Osteoblast (primary cell): ENCODE measurements at regions not wholly inside any gene's neighbourhood (a gene's known extent, or its start where the extent isn't known, plus 50 kb on each side); places are given as distances from the start of the nearest gene placed in this dataset.

ENCODE experiments used
- DNase-seq: peaks from one replicate; pipeline ENCODE4 v3.0.0; 2011; ENCODE audit warnings: low spot score, mixed read lengths; ENCODE audit not compliant: insufficient read length; ENCODE audit errors: missing footprints
- H2AFZ ChIP-seq: 2 replicates; pipeline ENCODE4 v1.6.0; 2011; ENCODE audit warnings: mild to moderate bottlenecking, low read length
- H3K27ac ChIP-seq: 2 replicates; pipeline ENCODE4 v1.5.1; 2011; ENCODE audit warnings: mild to moderate bottlenecking, low read depth, low read length, moderate library complexity
- H3K27me3 ChIP-seq: 2 replicates; pipeline ENCODE4 v1.6.0; 2012; ENCODE audit warnings: mild to moderate bottlenecking, control low read depth, inconsistent platforms, low read length, moderate library complexity; ENCODE audit not compliant: insufficient read depth
- H3K36me3 ChIP-seq: 2 replicates; pipeline ENCODE4 v1.5.1; 2011; ENCODE audit warnings: mild to moderate bottlenecking, low read length, control low read depth, moderate library complexity; ENCODE audit not compliant: insufficient read depth
- H3K4me1 ChIP-seq: 2 replicates; pipeline ENCODE4 v1.5.1; 2011; ENCODE audit warnings: mild to moderate bottlenecking, low read length, control low read depth, moderate library complexity; ENCODE audit not compliant: insufficient read depth
- H3K4me2 ChIP-seq: 2 replicates; pipeline ENCODE4 v1.6.0; 2011; ENCODE audit warnings: mild to moderate bottlenecking, low read length; ENCODE audit not compliant: insufficient read depth
- H3K4me3 ChIP-seq: fragments of 200-600 bp; sonication (generic); 3 replicates; pipeline ENCODE4 v1.5.1; 2012; ENCODE audit warnings: mild to moderate bottlenecking, low read length, inconsistent platforms; ENCODE audit not compliant: insufficient read depth
- H3K79me2 ChIP-seq: 2 replicates; pipeline ENCODE4 v1.6.0; 2012; ENCODE audit warnings: mild to moderate bottlenecking, low read length, control low read depth, inconsistent platforms; ENCODE audit not compliant: insufficient read depth
- H3K9me3 ChIP-seq: 2 replicates; pipeline ENCODE4 v1.5.1; 2011; ENCODE audit warnings: low read depth, low read length, control low read depth
- H4K20me1 ChIP-seq: 2 replicates; pipeline ENCODE4 v1.6.0; 2012; ENCODE audit warnings: mild to moderate bottlenecking, low read length, control low read depth; ENCODE audit not compliant: insufficient read depth
- TF ChIP-seq, protein P1 (sequence below): IDR thresholded peaks from 2 replicates; pipeline ENCODE4 v1.5.1; 2011; ENCODE audit warnings: mild to moderate bottlenecking, low read depth, low read length, moderate library complexity; ENCODE audit errors: extremely low read depth

DNA sequence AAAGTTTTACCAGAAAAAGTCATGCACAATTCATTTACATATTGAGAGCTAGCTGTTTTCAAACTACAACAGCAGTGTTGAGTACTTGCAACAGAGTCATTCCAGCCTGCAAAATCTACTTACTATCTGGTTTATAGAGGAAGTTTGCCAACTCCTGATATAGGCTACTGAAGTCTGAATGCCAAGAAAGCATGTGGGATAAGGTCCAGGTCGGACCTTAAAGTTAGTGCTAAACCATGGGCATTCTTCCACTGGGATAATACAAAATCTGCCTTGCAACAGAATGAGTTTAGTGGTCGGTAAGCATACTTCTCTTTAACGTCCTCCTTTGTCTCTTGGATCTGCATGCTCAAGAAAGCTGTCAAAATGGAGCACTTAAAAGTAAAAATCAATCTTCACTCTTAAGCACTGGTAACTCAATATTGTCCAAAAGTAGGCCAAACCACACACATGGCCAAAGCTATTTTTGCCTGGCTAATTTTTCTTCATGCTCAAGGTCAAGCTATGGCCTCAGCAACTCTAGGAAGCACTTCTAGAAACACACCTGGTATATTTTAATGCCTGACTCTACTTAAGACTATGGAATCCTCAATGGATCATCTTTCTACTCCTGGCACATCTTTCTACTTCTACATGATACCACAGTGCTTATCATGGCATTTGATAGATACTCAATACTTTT, 364.9 kb upstream of the KITLG start:
- H3K27me3 ChIP-seq: no peaks in the 10 kb centered on the region
- H3K79me2 ChIP-seq: no peaks in the 10 kb centered on the region
- DNase-seq: no peak
- H3K4me1 ChIP-seq: peaks cover 21% of the 10 kb centered on the region
- no peak overlapping the region for H2AFZ ChIP-seq
- no peaks in the 10 kb centered on the region for H4K20me1 ChIP-seq
- H3K9me3 ChIP-seq: no peaks in the 10 kb centered on the region
- no peaks in the 10 kb centered on the region for H3K36me3 ChIP-seq
- no peak overlapping the region for H3K4me2 ChIP-seq
- H3K4me3 ChIP-seq: no peak overlapping the region
- no peak overlapping the region for H3K27ac ChIP-seq
- TF ChIP-seq, protein P1, sequence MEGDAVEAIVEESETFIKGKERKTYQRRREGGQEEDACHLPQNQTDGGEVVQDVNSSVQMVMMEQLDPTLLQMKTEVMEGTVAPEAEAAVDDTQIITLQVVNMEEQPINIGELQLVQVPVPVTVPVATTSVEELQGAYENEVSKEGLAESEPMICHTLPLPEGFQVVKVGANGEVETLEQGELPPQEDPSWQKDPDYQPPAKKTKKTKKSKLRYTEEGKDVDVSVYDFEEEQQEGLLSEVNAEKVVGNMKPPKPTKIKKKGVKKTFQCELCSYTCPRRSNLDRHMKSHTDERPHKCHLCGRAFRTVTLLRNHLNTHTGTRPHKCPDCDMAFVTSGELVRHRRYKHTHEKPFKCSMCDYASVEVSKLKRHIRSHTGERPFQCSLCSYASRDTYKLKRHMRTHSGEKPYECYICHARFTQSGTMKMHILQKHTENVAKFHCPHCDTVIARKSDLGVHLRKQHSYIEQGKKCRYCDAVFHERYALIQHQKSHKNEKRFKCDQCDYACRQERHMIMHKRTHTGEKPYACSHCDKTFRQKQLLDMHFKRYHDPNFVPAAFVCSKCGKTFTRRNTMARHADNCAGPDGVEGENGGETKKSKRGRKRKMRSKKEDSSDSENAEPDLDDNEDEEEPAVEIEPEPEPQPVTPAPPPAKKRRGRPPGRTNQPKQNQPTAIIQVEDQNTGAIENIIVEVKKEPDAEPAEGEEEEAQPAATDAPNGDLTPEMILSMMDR: no peak

- Histone ChIP-seq H3K9me3 (no peaks in the 10 kb centered on the region), H3K79me2 (no peaks in the 10 kb centered on the region), H4K20me1 (no peaks in the 10 kb centered on the region), H3K27me3 (no peaks in the 10 kb centered on the region), H3K27ac (no peak overlapping the region), H2AFZ (no peak overlapping the region), H3K4me3 (no peak overlapping the region), H3K36me3 (no peaks in the 10 kb centered on the region), H3K4me2 (no peak overlapping the region), H3K4me1 (peaks cover 21% of the 10 kb centered on the region)
- DNase-seq: no peak
- TF ChIP-seq, protein P1: no peak
Measured at GRCh38 chr12:88944397-88944796, 364.1 kb upstream of the KITLG start.

DNA sequence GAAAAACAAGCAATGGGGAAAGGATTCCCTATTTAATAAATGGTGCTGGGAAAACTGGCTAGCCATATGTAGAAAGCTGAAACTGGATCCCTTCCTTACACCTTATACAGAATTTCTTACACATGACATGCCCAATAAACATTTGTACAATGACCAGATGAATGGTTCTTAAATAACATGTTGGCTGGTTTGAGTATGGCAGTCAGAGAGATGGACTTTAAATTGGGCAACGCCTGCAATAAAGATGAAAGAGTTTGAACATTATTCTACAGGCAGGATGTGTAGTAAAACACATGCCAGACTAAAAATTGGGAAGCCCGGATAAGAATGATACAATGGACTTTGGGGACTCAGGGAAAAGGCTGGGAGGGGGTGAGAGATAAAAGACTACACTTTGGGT, 360.6 kb upstream of the KITLG start:
- TF ChIP-seq, protein P1: no peak
- Histone ChIP-seq H3K36me3 (no peaks in the 10 kb centered on the region), H3K27ac (no peak overlapping the region), H3K4me3 (no peak overlapping the region), H3K4me2 (no peak overlapping the region), H3K79me2 (no peaks in the 10 kb centered on the region), H3K4me1 (peaks cover 10% of the 10 kb centered on the region), H3K27me3 (no peaks in the 10 kb centered on the region), H2AFZ (no peak overlapping the region), H4K20me1 (no peaks in the 10 kb centered on the region), H3K9me3 (no peaks in the 10 kb centered on the region)
- DNase-seq: no peak

DNA sequence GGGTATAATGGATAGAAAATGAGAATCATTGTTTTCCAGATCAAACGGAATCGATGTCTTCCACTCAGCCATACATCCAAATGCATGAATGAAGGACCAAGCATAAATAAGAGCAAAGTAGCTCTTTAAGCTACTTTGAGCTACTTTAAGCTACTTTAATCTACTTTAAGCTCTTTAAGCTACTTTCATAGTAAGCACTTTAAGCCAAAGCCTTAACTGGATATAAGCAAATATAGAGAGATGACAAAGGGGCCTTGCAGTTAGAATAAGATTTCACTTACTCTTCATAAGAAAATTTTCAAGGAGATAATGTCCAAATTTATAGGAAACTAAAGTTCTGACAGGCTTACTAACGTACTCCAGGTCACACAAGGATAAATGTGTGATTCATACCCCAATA, 355.6 kb upstream of the KITLG start:
- no peak overlapping the region for H3K4me3 ChIP-seq
- DNase-seq: no peak
- peak overlapping the region; percentile 80 for H2AFZ ChIP-seq

More for the DNA sequence above, 355.6 kb upstream of the KITLG start:
- Histone ChIP-seq H3K79me2 (no peaks in the 10 kb centered on the region), H3K4me2 (no peak overlapping the region), H4K20me1 (no peaks in the 10 kb centered on the region), H3K9me3 (no peaks in the 10 kb centered on the region), H3K27ac (no peak overlapping the region), H3K36me3 (no peaks in the 10 kb centered on the region), H3K27me3 (no peaks in the 10 kb centered on the region), H3K4me1 (peaks cover 9% of the 10 kb centered on the region)
- TF ChIP-seq, protein P1: no peak
